GDM1 (cell line): ENCODE measurements at regions not wholly inside any gene's neighbourhood (a gene's known extent, or its start where the extent isn't known, plus 50 kb on each side); places are given as distances from the start of the nearest gene placed in this dataset.

ENCODE experiments used
- DNase-seq: peaks from one replicate; lab custom pipeline; 2025; lab: John Stamatoyannopoulos, UW

DNA sequence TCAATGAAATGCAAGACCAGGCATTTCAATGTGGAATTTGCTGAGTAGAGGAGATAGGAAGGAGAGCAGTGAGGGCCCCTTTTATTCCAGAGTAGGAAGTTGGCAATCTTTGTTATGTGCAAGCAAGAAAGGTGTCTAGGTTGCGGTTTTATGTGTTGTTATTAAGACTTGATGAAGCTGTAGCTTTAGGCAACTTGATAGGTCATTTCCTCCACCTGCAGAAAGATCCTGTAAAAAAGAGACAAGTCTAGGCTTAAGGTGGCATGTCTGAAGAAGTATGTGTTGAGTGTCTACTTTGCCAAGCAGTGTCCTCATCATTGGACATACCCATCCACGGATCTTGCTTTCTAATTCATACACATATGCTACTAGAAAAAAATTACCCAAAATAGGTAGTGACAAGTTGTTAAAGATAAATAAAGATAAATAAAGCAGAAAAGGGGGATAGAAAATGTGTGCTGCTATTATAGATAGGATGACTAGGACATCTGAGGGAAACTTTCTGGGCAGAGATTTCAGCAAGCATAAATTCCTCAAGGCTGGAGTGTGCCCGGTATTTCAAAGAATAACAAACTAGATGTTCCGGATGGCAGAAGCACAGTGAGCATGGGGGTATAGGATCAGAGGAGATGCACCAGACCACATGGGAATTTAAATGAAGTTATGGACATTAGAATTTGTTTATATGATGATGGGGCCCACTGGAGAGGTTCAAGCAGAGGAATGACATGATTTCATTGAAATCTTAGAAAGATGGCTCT lies 335.0 kb downstream of the TGFB2 start:
- no peak for DNase-seq

DNA sequence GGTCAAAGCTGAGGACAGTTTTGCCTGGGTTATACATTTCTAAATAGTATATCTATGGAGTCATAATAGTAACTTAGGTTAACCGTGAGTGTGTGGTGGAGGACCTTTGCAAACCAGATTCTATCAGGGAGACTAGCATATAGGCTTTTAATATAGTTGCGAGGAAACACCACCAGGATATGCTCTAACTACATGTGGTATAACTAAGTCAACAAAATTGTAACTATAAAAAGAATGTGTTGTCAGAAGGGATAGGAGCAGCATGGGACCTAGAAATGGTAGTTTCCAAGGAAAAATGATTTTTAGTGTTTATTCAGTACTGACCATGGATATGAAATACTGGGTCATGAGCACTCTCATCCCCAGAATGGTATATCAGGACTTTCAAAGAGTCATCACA lies 338.1 kb downstream of the TGFB2 start:
- DNase-seq, result no peak

DNA sequence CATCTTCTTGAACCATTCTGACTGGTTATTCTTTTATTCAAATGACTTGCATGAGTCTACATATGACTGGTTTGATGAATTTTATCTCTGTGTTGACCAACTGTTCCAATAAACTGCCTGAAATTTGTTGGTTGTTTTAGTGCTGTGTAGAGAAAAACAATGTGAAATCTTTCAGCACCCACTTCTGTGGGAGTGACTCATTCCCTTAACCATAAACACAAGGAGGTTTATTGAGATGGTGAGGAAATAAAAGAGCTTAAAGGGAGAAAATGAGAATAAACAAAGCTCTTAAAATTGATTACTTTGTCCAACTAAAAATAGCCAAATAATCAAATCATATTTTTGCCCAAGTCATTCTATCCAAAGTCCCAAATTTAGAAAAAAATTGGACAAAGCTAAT lies 341.1 kb downstream of the TGFB2 start:
- DNase-seq, result no peak

DNA sequence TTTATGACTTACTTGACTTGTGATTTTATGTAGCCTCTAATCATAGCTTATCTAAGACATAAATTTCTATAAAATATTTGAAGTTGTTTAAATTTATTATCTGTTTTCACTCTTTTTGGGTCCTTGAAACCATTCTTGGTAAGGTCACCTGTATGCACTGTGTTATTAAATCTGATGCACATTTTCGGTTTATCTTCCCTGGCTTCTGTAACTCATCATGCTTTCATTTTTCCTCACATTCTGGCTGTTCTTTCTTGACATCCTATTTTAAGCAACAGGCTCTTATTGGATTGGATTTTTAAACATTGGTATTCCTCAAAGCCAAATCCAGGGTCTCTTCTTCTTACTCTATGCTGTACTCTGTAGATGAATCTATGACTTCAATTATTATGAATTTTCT lies 341.6 kb downstream of the TGFB2 start:
- DNase-seq, result no peak

DNA sequence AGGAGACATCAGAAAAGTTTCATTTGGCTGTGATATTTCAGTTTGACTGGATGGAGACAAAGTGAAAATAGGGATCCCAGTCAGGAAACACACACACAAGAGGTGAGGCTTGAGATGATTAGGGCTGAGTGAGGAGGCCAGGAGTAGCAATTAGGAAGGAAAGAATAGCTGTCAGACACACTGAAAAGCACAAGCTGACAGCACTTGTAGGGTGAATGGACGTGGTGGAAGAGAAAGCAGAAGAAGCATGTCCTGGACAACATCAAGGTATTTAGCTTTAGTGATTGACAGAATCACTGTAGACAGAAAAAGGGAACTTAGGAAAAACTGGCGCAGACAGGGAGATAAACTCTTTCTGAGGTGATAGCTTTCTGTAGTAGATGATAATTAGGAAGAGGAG lies 347.7 kb downstream of the TGFB2 start:
- no peak for DNase-seq

DNA sequence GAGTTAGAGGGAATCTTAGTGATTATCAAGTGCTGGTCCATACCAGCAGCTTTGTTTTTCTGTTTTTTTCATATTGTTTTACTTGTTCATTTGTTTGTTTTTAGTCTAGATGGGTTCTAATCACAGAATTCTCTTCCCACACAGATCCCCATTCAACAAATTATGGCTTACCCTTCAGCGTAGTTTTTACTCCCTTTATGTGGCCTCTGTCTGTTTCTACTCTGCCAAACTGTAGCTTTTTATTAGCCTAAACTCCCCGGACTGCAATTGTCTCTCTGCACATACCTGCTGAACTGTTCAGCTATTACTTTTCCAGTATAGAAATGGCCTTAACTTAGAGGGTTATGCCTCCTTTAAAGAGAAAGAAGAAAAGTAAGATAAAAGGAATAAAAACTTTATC lies 348.5 kb downstream of the TGFB2 start:
- no peak for DNase-seq

DNA sequence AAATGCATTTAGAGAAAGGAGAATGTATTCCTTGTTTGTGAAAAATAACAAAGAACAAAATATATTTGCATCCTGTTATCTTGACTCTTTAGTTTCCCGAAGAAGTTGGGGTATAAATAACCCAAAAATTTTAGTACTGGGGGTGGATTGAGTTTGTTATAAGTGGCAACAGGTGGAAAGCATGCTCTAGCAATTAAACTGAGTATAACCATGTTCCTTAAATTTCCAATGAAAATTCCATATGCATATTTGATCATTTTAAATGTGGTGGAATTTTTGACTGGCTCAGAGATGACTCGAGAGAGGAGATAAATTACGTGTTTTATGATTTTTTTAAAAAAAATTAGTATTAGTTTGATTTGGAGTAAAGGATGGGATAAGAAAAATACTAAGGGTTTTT lies 348.9 kb downstream of the TGFB2 start:
- DNase-seq, result no peak

DNA sequence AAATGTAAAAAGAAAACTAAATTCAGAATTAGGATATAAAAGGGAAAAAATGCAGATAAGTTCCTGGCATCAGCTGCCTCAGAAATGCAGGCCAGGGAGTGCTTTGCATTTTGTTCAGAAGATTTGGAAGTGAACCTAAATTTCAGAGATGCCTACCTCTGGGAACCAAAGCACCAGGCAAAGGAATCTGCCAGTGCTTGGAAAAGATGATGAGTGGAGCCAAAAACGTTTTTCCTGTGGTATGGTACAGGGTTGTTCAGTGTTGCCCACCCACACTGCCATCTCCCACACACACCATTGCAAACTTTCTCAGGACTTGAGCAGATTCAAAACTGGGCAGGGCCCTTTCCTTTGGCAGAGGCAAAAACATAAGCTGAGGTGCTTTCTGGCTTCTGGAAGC lies 349.5 kb downstream of the TGFB2 start:
- DNase-seq, result no peak

DNA sequence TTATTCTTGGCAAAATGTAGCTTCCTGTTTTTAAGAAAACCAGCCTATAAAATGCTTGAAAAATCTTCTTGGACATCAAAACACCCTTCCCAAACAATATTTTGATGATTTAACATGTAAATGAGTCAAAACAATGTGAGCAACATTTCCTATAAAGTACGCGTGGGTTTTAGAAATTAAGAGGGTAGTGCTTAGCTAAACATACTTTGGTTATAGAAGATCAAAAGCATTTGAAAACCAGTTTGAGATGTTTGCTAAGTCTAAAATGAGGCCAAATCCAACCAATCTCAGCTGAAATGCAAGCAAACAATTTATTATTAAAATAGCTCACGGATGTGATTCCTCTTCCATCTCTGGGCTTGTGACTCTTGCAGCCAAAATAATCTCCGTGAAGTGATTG lies 350.4 kb downstream of the TGFB2 start:
- no peak for DNase-seq

DNA sequence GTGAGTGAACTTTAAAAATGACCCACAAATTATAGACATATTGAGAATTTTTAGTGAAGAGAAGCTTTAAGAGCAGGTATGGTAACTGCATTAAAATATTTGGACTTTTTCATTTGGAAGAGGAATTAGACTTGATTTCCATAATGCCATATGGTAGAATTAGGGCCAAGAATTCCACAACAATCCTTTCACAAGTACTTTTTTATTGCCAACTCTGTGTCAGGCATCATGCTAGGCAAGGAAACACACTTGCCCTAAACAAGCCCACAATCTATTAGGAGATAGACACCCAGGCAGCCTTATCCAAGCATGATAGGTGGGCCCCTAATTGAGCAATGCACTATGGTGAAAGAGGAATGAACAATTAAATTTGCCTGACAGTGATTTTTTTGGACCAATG lies 353.0 kb downstream of the TGFB2 start:
- DNase-seq, result no peak

DNA sequence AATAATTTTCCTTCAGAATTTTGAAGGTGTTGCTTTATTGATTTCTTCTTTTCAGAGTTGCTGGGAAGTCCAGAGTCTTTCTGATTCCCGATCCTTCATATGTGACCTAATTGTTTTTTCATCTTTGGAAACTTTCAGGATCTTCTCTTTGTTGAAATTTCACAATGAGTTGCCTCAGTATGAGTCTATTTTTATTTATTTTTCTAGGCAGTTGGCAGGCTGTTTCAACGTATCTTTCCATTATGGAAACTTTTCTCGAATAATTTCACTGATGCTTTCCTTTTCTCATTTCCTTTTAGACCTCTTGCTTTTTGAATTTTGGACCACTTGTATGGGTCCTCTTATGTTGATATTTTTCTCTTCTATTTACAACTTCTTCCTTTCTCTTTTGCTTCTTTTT lies 354.3 kb downstream of the TGFB2 start:
- DNase-seq, result no peak

DNA sequence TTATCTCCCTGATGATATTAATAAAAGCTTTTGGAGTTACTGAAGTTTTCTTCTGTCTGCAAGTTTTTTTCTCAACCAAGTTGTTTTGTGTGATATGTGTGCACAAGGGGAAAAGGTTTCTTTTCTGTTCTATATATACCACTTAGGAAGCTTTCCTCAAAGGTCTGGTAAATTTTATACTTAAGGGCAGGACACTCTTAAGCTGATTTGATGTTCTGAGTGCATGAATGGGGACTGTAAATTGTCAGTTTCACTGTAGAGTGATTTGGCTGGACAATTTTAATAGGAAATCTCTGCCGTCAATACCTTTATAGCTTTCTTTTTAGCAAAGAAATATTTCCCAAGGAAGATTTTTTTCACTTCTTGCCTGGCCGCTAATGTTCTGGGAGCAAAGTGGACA lies 354.7 kb downstream of the TGFB2 start:
- DNase-seq, result no peak

DNA sequence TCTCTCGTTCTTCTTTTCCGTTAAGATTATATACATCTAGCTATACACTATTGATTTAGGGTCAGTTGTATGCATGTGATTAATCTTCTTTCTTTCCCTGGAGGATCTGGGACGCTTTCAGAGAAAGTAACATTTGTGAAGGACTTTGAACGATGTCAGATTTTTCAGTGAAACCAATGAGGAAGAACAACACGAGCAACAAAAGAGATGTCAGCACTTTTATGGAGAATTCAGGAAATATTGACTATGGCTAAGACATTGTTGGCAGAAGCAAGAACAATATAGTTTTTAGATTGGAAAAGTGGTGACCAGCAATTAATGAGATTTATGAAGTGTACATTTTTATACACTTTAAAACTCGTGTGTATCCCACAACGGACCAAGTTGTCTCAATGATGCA lies 355.5 kb downstream of the TGFB2 start:
- DNase-seq, result no peak

DNA sequence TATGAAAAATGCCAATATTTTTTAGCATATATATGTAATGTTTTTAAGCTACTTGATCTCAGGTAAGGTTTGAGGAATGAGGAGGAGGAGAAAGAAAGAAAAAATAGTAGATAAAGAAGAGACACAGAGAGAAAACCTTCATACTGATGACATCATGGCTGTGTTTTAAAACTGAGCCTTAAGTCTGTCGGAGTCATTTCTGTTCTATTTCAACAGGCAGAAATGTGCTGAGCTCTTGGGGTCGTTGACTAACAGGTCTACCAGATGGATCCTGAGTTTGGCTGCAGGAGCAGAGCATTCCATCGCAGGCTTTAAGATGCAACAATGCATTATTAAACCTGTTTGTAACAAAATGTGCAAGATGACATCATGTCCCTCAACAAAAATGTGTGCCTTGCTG lies 356.0 kb downstream of the TGFB2 start:
- no peak for DNase-seq

DNA sequence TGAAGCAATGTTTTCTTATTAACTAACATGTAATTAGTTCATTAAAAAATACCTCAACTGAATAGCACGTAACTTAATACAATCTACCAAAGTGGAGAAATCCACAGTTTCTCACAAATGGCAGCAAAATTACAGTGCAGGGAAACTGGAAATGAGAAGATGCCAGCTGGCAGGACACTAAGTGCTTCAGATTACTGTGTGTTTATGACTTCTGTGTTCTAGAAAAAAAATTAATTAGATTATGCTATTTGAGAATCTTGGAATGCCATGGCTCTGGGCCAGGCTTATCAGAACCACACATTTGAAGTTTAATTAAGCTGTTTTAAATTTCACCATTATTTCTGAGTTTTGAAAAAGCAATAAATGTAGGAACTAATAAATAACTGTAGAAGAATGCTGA lies 357.6 kb downstream of the TGFB2 start:
- DNase-seq, result no peak

DNA sequence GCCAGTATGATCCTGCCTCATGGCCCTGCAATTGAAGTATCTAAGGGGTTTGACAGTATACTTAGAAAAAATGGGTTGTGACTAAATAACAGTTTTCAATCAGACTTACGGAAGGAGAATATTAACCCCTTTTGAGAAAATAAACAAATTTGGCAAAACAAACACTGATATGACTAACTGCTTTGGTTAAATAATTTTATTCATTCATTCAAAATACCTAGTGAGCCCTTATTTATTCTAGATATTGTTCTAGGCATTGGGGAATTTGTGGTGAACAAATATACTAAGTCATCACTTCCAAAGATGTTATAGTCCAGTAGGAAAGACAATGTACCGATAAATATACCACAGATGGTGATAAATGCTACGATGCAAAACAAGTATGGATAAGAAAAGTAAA lies 358.7 kb downstream of the TGFB2 start:
- DNase-seq, result no peak

DNA sequence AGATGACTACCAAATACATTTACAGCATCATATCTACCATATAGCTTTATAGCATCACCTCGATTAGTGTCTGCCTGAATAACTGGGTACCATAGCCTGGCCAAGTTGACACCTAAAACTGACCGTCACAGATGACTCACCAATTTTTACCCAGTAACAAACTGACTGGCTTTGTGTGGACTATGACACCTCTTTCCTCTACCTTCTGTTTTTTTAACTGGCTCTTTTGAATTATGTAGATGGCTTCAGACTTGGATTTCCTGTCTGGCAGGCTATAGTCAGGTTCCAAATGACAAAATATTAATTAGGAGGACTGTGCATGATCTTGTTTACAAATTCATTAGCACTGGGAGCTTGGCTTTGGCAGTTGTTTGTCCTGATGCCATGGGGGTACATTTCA lies 360.3 kb downstream of the TGFB2 start:
- DNase-seq, result no peak

DNA sequence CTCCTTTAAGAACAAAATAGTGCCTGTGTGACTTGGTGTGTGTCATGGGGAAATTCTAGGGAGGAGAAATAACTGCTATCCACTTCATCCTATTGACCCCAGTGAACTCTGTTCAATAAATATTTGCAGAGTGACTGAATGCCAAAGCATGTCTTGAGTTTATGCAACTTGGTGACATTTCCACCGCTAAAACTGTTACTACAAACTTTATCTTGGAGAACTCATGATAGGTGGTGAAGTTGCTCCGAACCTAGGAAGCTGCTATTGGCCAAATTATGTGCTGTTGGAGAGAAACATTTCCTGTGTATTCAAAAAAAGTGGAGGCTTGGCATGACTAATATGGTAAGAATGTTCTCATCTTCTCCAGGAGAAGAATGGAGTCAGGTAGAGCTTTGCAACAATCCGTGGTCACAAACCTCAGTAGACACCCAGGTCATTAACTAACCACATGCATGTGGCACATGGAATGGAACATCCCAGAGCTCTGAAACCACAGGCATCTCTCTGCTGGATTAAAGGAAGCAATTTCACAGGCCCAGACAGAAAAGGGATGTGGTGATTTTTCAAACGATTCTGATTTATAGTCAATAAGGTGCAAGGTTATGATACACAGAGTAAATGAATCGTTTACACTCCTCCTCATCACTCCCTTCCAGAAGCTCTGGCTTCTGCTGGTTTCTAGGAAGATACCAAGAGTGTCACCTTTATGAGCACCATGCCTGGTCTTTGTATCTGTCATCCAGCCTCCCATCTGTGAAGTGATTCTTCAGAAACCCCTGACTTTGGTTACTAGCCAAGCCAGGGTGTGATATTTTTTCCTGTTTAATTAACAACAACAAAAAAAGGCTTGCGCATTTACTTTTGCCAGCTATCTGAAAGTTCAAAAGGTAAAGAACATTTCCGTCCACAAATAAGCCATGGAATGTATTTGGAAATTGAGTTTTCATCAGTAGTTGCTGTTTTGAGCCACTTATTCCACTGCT lies 361.1 kb downstream of the TGFB2 start:
- no peak for DNase-seq

DNA sequence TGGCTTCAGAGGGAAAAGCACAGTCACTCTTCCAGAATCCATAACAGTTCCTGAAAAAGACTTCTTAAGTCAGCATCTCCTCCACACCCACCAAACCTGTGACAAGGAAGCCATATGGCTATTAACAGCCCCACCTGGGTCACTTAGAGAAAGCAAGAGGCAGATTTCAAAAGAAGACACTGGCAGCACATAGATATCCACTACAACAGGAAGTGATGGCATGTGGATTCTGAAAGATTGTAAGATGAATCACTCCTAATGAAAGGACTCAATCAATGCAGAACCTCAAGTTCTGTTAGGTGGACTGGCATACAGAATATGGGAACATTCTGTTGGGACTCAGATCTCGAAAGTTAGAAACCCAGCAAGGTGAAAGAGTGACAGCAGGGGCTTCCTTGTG lies 365.9 kb downstream of the TGFB2 start:
- no peak for DNase-seq

DNA sequence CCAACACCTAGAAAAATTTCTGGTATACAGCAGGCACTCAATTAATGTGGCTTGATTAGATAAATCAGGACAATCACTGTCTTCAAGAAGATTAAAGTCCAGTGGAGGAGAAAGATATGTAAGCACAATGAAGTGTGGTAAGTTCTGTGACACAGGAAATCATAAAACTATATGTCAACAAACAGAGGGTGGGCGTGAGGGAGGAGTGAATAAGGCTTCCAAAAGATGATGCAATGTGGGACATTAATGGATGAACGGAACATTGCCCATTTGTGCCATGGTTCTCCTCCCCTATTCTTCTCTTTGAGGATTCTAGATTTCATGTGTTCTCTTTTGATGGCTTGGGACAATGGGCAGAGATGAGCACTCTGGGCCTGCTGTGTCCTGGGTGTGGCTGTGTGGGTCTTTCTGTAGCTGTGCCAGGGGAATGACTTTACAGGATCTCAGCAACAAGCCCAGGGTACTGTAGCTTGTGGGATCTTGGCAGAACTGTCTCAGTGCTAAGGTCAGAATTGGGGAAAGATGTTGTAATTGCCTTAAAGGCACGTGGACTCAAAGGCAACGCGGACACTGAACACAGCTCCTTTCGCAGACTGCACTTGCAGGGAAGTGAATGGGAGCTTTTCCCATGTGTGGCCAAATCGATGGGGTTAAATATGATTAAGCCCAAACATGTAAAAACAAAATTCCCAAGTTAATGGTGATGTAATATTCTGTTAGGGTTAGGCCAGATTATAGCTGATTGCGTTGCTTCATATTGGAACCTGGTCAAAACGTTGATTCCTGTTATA lies 366.9 kb downstream of the TGFB2 start:
- DNase-seq, result no peak

DNA sequence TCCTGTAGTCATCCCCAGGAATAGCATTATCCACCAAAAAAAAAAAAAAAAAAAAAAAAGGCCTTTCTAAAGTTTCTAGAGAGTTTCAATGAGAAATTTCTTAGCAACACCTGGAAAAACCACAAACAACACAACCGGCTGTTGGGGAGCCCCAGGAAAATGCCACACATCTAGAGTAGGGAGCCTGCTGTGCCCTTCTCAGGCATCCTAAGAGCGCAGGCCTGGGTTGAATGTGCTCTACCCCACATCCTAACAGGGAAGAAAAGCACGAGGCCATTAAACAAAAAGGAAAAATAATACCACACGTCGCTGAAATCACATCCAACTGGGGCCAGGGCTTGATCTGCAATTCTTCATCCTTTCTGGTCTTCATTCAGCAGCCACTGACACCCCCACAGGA lies 367.5 kb downstream of the TGFB2 start:
- DNase-seq, result no peak

DNA sequence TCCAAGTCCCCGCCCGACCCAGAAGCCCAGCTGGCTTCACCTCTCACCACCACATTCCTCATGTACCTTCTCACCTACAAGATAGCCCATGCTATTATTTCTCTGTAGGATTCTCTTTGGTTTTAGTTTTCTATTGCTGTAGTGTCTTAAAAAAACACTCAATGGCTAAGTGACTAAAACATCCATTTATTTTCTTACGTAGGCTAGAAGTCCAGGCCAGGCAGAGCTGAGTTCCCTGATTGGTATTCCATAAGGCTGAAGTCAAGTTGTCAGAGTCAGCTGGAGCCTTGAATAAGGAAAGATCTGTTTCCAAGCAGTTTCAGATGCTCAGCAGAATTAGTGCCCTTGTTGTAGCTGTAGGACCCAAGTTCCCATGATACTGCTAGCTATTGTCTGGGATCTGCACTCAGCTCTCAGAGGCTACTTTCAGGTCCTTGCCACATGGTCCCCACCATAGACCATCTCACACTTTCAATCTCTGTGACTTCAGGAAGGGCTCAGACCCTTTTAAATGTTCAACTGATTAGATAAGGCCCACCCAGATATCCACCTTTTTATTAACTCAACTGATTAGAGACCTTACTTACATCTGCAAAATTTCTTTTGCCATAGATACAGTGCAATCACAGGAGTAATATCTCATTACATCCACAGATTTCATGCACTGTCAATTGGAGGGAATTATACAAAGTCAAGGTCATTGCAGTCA lies 371.0 kb downstream of the TGFB2 start:
- DNase-seq, result no peak
